Chondrocyte (in vitro differentiated cells): ENCODE measurements at regions not wholly inside any gene's neighbourhood (a gene's known extent, or its start where the extent isn't known, plus 50 kb on each side); places are given as distances from the start of the nearest gene placed in this dataset.

ENCODE experiments used
- DNase-seq: peaks from one replicate; pipeline ENCODE4 v3.0.0; 2021; ENCODE audit warnings: mixed read lengths, low spot score
- H3K27ac Mint-ChIP-seq: one replicate; pipeline ENCODE4 v1.8.0; 2021; ENCODE audit warnings: mild to moderate bottlenecking, moderate library complexity, mixed read lengths; ENCODE audit not compliant: unreplicated experiment
- H3K27me3 Mint-ChIP-seq: 2 replicates; pipeline ENCODE4 v1.8.0; 2021; ENCODE audit warnings: low read depth, mixed read lengths
- H3K36me3 Mint-ChIP-seq: 2 replicates; pipeline ENCODE4 v1.8.0; 2021; ENCODE audit warnings: low read depth, mixed read lengths
- H3K4me1 Mint-ChIP-seq: 2 replicates; pipeline ENCODE4 v1.8.0; 2021; ENCODE audit warnings: low read depth, mild to moderate bottlenecking, mixed read lengths
- H3K4me3 Mint-ChIP-seq: one replicate; pipeline ENCODE4 v1.8.0; 2021; ENCODE audit warnings: mild to moderate bottlenecking, moderate library complexity, mixed read lengths; ENCODE audit not compliant: unreplicated experiment
- H3K9me3 Mint-ChIP-seq: 2 replicates; pipeline ENCODE4 v1.8.0; 2021; ENCODE audit warnings: low read depth, mixed read lengths
- CTCF ChIP-seq: fragments of 200-600 bp; sonication (generic); IDR thresholded peaks from 2 replicates; pipeline ENCODE4 v1.5.0; 2021; ENCODE audit warnings: antibody characterized with exemption, mild to moderate bottlenecking, moderate library complexity

- Mint-ChIP-seq H3K4me3 (no peak overlapping the region), H3K27me3 (no peaks in the 10 kb centered on the region), H3K27ac (no peak overlapping the region), H3K36me3 (peaks cover 2% of the 10 kb centered on the region), H3K9me3 (peaks cover 9% of the 10 kb centered on the region), H3K4me1 (no peaks in the 10 kb centered on the region)
- TF ChIP-seq CTCF, result no peak
- DNase-seq, result no peak
These were observed 1295.8 kb downstream of the EFNA5 start for GRCh38 chr5:106374956-106375355.

- Mint-ChIP-seq H3K9me3 (peaks cover 25% of the 10 kb centered on the region), H3K4me3 (no peak overlapping the region), H3K36me3 (peaks cover 7% of the 10 kb centered on the region)
These were observed 1302.7 kb downstream of the EFNA5 start for GRCh38 chr5:106368021-106368420.

GRCh38 chr5:106367281-106367680 is 1303.5 kb downstream of the EFNA5 start:
- H3K4me1 Mint-ChIP-seq, result no peaks in the 10 kb centered on the region
- DNase-seq, result no peak
- no peak overlapping the region for H3K27ac Mint-ChIP-seq
- H3K36me3 Mint-ChIP-seq, result peaks cover 9% of the 10 kb centered on the region
- no peaks in the 10 kb centered on the region for H3K27me3 Mint-ChIP-seq
- no peak overlapping the region for H3K4me3 Mint-ChIP-seq
- peaks cover 30% of the 10 kb centered on the region for H3K9me3 Mint-ChIP-seq
- no peak for TF ChIP-seq CTCF

More at GRCh38 chr5:106368021-106368420, 1302.7 kb downstream of the EFNA5 start:
- TF ChIP-seq CTCF, result no peak
- H3K27me3 Mint-ChIP-seq, result no peaks in the 10 kb centered on the region
- no peak for DNase-seq
- no peaks in the 10 kb centered on the region for H3K4me1 Mint-ChIP-seq
- no peak overlapping the region for H3K27ac Mint-ChIP-seq

- H3K9me3 Mint-ChIP-seq, result peaks cover 19% of the 10 kb centered on the region
- H3K36me3 Mint-ChIP-seq, result peaks cover 2% of the 10 kb centered on the region
- H3K4me1 Mint-ChIP-seq, result no peaks in the 10 kb centered on the region
These were observed 1307.2 kb downstream of the EFNA5 start for GRCh38 chr5:106363578-106363977.

GRCh38 chr5:106361905-106362304 is 1308.8 kb downstream of the EFNA5 start:
- Mint-ChIP-seq H3K27ac (no peak overlapping the region), H3K4me3 (no peak overlapping the region), H3K27me3 (no peaks in the 10 kb centered on the region), H3K36me3 (peaks cover 2% of the 10 kb centered on the region), H3K4me1 (no peaks in the 10 kb centered on the region), H3K9me3 (peaks cover 15% of the 10 kb centered on the region)
- no peak for DNase-seq
- no peak for TF ChIP-seq CTCF

More at GRCh38 chr5:106363578-106363977, 1307.2 kb downstream of the EFNA5 start:
- Mint-ChIP-seq H3K27ac (no peak overlapping the region), H3K4me3 (no peak overlapping the region), H3K27me3 (no peaks in the 10 kb centered on the region)
- no peak for DNase-seq
- no peak for TF ChIP-seq CTCF
